Activated CD4-positive, alpha-beta T cell treated with anti-CD3 and anti-CD28 coated beads, Interleukin-10, Interleukin-2, amounts not matched to agents 100 ng/mL and 50 ng/mL, durations not matched to agents 16 hours and 8 hours (primary cell): ENCODE measurements at regions not wholly inside any gene's neighbourhood (a gene's known extent, or its start where the extent isn't known, plus 50 kb on each side); places are given as distances from the start of the nearest gene placed in this dataset.

Experiments
- DNase-seq: peaks from one replicate; pipeline ENCODE4 v3.0.0-alpha.2; 2020

DNA sequence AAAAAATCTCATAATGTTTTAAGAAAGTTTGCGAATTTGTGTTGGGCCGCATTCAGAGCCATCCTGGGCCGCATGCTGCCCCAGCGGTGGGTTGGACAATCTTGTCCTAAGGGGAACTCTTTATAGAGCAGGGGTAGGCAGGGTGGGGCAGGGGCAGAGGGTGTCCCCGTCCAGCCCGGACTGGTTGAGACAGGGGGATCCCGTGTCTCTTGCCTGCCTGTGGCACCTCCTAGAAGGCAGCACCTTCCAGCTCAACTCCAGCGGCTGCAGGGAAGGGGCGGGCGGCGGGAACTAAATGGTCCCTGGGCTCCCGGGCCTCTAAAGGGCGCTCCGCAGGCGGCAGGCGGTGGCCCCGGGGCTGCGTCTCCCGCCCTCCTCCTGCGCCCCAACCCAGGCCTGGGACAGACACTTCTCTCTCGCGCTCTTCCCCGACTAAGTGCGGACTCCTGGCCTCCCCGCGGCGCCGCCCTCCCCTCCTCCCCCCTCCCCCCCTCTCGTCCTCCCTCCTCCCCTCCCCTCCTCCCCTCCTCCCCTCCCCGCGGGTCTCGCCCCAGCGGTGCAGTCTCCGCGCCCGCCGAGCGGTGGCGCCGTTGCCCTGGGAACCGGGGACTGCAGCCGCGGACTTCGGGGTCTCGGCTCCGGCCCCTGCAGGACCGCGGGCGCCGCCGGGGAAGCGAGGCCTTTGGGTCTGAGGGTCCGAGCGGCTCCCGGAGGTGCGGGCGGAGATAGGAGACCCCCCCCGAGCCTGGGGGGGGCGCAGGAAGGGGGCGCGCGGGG lies 132.6 kb downstream of the MRPL36 start:
- DNase-seq, result peak; percentile 56

DNA sequence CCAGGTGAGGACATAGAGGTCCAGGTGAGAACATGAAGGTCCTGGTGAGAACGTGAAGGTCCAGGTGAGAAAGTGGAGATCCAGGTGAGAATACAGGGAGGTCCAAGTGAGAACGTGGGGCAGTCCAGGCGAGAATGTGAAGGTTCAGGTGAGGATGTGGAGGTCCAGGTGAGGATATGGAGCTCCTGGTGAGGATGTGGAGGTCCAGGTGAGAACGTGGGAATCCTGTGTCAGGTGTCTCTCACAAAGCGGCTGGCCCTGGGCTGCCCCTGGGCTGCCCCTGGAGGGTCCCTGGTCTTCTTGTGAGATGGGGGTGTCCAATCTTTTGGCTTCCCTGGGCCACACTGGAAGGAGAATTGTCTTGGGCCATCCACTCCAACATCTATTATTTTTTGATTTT lies 133.4 kb downstream of the MRPL36 start:
- DNase-seq, result no peak

DNA sequence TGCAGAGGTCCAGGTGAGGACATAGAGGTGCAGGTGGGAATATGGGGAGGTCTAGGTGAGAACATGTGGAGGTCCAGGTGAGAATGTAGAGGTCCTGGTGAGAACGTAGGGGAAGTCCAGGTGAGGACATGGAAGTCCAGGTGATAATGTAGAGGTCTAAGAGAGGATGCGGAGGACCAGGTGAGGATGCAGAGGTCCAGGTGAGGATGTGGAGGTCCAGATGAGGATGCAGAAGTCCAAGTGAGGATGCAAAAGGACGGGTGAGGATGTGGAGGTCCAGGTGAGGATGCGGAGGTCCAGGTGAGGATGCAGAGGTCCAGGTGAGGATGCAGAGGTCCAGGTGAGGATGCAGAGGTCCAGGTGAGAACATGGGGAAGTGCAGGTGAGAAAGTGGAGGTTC lies 133.8 kb downstream of the MRPL36 start:
- no peak for DNase-seq

DNA sequence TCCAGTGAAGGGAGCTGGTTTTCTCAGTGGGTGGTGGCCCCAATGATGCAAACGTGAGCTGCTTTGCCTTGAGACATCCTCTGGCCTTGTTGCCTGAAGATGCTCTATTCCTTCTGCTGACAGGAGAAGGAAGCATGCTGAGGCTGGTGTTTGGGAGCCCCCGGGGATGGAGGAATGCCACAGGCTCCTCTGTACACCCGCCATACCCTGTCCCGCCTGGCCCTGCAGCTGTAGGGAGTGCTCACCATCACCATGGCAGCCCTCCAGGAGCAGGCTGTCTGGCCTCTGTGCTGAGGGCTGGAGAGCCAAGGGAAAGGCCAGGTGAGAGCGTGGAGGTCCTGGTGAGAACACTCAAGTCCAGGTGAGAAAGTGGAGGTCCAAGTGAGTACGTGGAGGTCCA lies 134.4 kb downstream of the MRPL36 start:
- DNase-seq, result no peak

DNA sequence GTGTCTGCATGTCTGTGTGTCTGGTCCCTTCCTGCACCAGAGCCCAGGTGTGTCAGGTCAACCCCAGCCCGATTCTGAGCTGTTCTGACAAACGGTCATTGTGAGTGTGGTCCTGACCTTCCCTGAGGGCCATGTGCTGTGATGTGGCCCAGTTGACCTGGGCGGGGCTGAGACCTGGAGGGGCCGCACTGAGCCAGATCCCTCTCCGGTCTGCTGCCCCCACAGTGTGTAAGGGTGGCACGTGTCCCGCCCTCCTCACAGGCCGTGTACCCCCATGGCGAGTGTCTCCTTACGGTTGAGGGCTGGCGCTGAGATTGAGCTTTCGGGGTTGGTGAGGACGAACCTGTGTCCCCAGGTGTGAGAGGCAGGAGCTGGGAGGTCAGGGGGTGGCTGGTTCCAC lies 136.5 kb downstream of the MRPL36 start:
- no peak for DNase-seq

- DNase-seq, result no peak
Measured at GRCh38 chr5:1662559-1663085, 137.0 kb downstream of the MRPL36 start.

- DNase-seq, result no peak
Measured at GRCh38 chr5:1661831-1662558, 137.6 kb downstream of the MRPL36 start.

DNA sequence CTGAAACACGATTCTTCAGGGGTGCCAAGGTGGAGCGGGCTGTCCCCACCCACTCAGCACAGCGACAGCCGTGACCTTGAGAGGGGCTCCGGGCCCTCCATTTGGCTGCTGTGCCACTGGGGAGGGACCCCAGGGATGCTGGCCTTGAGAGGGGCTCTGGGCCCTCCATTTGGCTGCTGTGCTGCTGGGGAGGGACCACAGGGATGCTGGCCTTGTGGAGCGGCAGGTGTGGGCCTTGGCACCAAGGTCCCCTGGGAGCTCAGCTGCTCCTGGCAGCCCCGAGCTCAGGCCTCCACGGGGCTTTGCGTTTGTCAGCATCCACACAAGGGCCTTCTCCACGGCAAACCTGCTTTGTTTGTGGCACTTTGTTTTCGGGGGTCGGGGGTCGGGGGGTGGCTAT lies 137.6 kb upstream of the LPCAT1 start:
- DNase-seq, result no peak

GRCh38 chr5:1660511-1660910 lies 136.8 kb upstream of the LPCAT1 start:
- no peak for DNase-seq

DNA sequence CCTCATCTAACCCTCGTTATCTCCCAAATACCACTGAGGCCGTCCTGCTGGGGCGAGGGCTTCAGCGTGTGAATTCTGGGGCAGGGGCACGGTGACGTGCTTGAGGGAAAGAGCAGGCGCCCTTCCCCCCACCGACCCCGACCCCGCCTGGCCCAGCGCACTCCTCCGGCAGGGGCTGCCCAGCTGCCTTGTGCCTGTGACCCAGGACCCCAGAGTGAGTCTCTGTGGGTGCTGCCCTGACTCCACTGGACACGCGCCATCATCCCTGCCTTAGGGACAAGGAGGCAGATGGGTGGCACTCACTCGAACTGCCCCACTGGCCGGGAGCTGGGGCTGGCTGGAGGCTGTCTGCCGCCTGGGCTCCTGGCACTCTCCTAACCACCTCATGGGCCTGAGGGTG lies 136.2 kb upstream of the LPCAT1 start:
- no peak for DNase-seq

- DNase-seq, result no peak
Measured at GRCh38 chr5:1659100-1659981, 135.6 kb upstream of the LPCAT1 start.

- DNase-seq, result no peak
Measured at GRCh38 chr5:1658665-1659064, 134.9 kb upstream of the LPCAT1 start.

GRCh38 chr5:1657161-1657741 lies 133.5 kb upstream of the LPCAT1 start:
- DNase-seq, result no peak

- no peak for DNase-seq
Measured at GRCh38 chr5:1656271-1656975, 132.7 kb upstream of the LPCAT1 start.

DNA sequence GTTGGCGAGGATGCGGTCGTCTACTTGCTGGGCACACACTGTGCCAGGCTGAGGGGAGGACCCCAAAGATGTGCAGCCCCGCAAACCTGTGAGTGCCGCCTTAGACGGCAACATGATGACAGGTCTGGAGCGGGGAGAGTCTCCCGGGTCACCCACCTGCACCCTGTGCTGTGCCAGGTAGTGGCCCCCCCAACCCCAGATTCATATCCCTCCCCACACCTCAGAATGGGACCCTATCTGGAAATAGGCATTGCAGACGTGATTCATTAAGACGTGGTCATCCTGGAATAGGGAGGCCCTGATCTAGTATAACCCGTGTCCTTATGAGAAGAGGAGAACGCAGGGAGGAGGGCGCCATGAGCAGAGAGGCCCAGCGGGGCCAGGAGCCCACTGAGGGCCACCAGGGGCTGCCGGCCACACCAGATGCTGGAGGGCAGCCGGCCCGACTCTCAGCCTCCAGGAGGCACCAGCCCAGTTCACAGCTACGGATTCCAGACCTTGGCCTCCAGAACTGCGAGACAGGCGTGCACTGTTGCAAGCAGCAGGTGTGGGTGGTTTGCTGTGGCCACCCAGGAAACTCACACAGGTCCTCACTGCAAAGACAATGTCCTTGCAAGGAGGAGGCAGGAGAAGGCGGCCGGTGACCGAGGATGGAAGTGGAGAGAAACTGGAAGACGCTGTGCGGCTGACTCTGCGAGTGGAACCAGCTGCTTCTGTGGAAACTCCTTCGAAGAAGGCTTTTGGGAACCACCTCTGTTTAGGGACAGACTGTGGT lies 131.9 kb upstream of the LPCAT1 start:
- DNase-seq, result no peak

DNA sequence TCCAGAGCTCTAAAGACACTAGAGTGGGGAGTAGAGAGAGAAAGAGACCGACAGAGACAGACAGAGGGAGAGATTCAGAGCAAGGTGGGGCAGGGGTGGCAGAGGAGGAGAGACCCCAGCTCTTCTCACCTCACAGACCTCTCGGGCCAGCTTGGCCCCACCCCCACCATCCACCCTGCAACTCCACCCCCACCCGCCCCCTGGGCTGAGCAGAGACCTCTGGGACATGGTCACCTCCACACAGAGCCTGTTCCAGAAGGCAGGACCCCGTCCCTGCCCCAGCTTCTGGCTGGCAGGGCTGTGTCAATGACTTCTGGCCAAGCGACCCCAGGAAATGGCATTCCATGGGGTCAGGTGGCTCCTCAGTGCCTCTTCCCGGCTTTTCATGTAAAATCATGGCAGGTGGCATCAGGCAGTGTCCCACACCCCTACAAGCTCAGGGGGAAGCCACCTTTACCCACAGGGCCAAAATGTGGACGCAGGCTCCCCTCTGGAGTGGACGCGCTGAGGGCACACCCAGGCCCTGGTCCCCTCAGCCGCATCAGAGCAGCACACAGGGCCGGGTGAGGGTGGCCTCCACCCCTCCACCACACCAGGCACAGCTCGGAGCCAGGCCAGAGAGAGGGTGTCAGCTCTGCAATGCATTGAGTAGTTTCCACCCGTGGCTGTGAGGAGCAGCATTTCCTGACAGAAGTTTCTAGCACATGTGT lies 131.2 kb upstream of the LPCAT1 start:
- no peak for DNase-seq

DNA sequence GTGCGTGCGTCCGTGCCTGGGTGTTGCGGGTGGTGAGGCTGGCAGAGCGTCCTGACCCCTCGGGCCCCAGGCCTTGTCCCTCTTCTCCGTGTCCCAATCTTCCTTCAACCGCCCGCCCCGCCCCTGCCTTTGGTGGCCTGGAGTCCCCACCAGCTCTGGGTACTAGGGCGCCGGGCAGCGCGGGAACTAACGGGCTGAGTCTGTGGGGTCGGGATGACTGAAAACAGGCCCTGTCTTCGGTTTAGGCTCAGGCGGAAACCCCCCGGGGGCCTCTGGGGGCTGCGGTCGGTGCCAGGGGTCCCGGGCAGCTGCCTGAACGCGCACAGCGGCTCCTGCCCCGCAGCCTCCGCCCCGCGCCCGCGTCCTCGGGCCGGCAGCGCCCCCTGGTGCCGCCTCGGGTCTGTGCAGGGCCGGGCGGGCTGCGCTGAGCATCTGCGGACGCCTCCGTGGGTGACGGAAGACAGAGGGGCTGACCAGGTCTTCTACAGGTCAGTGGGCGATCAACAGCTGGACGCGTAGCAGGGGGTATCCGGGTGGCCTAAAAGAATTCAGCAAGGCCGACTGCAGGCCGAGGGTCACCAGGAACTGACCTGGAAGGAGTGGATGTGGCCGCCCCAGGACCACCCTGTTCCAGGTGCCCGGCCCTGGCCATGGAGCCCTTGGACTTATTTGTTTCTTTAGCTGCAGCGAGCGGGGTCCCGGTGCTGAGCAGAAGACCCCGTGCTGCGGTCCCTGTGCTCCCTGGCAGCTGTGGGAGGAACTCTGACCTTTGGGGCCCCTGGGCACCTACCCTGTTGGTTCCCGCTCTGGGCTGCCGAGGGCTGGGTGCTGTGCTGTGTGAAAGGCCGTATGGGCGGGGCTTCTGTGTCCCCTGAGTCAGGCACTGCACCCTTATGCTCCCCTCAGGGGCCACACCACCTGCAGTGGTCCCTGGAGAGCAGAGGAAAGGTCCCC lies 130.2 kb upstream of the LPCAT1 start:
- DNase-seq, result peak; percentile 42

DNA sequence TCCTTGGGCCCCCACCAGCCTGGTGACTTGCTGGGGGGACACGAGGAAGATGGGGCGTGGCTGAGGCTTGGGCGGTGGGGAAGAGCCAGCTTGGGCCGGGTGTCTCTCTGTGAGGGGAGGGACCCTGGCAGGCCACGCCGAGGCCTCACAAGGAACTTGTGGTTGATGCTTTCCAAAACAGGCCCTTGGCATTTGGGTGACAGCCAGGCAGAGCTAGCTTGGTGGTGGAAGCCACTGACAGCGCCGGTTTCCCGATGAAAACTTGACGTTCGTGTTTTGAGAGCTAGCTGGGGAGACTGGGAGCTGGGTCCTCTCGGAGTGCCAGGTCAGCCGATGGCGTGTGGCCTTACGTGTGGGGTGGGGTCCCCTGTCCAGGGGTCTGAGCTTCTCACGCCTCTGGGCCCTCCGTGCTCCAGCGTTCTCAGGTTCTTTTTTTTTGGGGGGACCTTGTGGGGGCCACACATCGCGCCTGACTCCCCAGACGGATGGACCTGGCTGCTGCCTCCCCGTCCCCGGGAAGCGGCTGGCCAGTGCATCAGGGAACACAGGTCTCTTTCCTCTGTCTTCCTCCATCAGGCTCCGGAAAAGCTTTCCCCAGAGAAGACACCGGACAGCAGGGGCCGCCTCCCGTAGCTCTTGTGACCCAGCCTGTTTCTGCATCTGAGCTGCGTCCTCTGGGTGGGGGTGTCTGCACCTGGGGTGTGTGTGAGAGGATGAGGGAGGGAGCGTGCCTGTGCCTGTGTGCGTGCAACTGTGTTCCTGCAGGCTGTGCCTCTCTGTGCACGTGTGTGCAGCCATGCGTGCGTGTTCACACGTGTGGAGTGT lies 129.3 kb upstream of the LPCAT1 start:
- DNase-seq, result peak; percentile 16
